Mammary epithelial cell (primary cell): ENCODE measurements at regions not wholly inside any gene's neighbourhood (a gene's known extent, or its start where the extent isn't known, plus 50 kb on each side); places are given as distances from the start of the nearest gene placed in this dataset.

Source experiments
- EZH2 ChIP-seq: IDR thresholded peaks from 2 replicates; pipeline ENCODE4 v1.6.1; 2012; ENCODE audit warnings: low read length, inconsistent platforms, borderline replicate concordance
- TF ChIP-seq, protein P1 (sequence below), 2 donors: IDR thresholded peaks in 1 of 2; conservative IDR thresholded peaks in 1 of 2; 2 replicates each; pipeline ENCODE4 v1.5.1; 2011 to 2012; ENCODE audit warnings: inconsistent platforms in 2 of 2, low read length in 2 of 2, mild to moderate bottlenecking in 2 of 2, control low read depth in 1 of 2, low read depth in 1 of 2; ENCODE audit not compliant: insufficient read depth in 1 of 2; ENCODE audit errors: extremely low read depth in 1 of 2

DNA sequence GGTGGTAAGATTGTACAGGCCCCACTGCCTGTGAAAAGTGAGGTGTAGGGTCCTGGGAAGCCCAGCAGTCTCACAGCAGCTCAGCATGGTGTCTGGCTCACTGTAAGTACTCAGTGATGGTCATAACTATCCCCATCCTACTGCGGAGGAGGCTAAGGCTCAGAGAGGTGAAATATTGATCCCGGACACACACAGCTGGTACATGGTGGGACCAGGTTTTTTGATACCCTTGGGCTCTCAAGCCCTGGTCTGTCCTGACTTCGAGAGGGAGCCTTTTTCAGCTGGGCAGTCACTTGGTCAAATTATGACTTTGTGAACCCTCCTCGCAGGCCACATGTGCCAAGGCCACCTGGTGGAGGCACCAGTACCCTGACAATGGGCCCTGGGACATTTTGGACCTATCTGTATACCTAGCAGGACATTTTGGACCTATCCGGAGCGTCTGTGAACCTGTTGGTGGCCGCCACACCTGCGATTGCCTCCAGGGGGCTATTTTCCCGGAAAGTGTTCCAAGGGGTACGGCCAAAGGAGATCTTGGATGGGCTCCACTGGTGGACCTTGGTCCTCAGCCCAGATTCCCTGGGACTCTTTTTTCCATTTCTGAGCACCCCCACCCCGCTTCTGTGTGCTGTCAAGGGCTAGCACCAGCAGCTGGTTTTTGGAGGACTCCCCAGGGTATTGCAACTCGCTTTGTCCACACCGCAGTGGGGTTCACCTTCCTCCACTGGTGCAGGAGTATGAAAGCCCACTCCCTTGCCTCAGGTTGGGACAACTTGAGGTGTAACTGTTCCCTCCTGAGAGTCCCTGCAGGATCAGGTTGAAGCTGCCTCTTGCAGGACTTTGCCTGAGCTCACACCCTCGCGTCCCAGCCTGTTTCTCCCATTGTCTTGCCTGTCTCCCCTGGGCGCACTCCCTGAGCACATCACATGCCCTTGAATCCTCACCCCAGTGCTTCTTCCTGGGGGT, 83.6 kb upstream of the NKD1 start:
- TF ChIP-seq, protein P1, sequence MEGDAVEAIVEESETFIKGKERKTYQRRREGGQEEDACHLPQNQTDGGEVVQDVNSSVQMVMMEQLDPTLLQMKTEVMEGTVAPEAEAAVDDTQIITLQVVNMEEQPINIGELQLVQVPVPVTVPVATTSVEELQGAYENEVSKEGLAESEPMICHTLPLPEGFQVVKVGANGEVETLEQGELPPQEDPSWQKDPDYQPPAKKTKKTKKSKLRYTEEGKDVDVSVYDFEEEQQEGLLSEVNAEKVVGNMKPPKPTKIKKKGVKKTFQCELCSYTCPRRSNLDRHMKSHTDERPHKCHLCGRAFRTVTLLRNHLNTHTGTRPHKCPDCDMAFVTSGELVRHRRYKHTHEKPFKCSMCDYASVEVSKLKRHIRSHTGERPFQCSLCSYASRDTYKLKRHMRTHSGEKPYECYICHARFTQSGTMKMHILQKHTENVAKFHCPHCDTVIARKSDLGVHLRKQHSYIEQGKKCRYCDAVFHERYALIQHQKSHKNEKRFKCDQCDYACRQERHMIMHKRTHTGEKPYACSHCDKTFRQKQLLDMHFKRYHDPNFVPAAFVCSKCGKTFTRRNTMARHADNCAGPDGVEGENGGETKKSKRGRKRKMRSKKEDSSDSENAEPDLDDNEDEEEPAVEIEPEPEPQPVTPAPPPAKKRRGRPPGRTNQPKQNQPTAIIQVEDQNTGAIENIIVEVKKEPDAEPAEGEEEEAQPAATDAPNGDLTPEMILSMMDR (conservative IDR thresholded peaks at IDR 0.05 in 1 of 2, IDR thresholded peaks at IDR 0.05 in 1 of 2; ENCODE audit: extremely low read depth in 1 of 2, insufficient read depth in 1 of 2, low read depth in 1 of 2, low read length in 2 of 2): no peak
- no peak for TF ChIP-seq EZH2
